RPMI8226 (cell line): ENCODE measurements at regions not wholly inside any gene's neighbourhood (a gene's known extent, or its start where the extent isn't known, plus 50 kb on each side); places are given as distances from the start of the nearest gene placed in this dataset.
"Not testable (repeated sequence)": the region's sequence is repeated elsewhere in the genome, so short reads cannot be mapped to it uniquely, and the experiment has no call there.

Experiments
- DNase-seq: peaks from one replicate; pipeline ENCODE4 v3.0.0-alpha.2; 2015

DNA sequence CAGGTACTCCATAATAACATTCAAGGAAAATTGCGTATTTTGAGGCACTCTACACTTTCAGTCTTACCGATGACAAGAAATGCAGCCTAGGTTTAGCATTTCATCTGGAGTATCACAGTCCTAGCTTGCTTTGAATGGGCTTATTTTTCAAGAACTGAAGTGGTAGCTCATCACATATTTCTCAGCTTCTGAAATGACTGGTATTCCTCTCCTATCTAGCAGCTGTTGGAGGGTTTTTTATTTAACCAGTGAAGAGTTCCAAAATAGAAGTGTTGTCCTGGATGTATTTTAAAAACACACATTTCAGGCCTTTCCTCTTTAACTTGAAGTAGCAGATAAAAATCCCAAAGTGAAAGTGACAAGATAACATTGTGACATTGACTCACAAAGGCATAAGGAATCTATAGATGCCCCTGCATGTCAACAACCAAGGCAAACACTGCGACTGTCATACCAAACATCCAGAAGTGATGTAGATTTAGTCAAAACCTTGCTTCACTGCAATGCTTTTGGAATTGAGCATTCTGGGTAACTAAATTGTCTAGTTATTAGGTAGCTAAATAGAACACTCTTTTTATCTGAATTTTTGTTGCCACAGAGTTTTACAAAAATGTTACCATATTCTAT, 182.2 kb upstream of the FBXO33 start:
- DNase-seq, result no peak

DNA sequence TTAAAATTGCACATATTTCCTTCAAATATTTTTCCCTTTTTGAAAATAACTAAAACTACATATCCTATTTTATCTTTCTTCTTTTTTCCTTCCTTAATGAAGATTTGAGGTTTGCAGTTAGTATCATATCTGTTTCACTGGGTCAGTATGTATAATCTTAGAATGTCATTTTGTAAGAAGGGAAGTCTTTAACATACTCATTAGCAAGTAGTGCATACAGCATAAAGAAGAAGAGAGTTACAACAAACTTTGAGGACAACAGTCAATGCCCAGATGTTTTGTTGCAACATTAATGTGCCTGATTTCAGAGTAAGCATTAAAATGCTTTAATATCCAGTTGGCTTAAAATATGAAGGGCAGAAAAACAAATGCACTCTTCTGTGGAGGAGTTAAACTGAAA, 176.9 kb upstream of the FBXO33 start:
- no peak for DNase-seq

DNA sequence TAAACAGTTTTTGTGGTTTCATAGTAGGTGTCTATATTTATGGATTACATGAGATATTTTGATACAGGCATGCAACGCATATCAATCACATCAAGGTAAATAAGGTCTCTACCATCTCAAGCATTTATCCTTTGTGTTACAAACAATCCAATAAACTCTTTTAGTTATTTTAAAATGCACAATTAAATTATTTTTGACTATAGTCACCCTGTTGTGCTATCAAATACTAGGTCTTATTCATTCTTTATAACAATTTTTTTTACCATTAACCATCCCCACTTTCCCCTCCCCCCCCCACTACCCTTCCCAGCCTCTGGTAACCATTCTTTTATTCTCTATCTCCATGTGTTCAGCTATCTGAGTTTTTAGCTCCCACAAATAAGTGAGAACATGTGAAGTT, 175.7 kb upstream of the FBXO33 start:
- no peak for DNase-seq

DNA sequence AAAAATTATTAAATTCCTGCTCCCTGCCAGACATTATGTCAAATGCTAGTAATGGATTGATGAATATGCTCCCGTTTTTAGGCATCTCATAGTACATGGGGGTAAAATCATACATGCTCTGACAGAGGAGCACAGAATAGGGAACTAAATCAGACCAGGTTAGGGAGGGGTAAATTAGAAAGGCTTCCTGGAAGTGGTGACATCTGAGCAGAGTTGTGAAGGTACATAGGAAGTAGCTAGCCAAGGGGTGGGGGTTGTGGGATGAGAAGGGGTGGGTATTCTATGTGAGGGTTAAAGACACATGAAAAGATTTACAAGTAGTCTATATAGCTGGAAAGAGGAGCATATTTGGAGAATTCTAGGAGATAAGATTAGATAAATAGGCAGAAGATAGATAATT, 171.7 kb upstream of the FBXO33 start:
- DNase-seq, result no peak

DNA sequence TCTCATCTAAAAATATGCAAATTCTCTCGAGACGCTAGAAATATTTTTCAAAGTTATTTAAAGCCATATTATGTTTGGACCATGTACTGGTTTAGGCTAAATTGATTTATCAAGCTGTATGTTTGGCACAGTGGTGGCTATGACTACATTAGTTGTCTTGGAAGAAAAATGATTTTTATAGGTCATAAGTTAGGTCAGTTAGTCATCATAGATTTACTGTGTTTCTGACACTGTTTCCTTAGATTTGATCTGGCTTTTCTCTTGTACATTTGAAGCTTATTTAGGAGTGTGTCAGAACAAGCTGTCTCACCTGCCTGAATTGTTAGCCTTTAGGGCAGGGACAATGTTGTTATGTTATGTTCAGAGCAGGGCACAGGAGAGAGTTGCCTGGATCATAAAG, 161.1 kb upstream of the FBXO33 start:
- DNase-seq, result no peak

DNA sequence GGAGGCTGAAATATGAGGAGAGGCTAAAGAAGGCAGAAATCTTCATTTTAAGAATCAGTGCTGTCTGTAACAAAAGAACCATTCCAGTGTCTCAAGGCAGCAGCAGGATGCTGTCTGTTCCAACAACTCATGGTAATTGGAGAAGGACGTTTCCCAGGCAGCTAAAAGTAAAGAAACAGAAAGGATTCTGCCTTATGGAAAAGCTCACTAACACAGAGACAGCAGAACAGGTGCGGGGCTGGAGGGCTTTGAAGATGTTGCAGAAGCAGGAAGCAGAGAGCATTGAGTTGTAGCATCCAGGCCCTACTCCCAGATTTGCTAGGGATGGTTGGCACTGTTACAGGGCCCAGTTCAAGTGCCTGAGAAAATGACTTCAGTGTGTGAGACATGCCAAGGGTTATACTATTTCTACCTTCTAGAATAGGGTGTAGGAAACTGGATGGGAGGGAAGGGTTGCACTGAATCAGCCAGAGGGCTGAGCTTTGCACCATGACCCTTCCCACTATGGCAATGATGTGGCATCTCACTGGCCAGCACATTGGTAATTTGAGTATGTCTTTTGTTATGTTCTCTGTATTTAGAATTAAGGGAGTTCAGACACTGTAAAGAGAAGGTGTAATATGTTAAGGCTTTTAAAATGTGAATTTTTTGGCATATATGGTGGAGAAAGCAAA, 160.0 kb upstream of the FBXO33 start:
- DNase-seq, result no peak

DNA sequence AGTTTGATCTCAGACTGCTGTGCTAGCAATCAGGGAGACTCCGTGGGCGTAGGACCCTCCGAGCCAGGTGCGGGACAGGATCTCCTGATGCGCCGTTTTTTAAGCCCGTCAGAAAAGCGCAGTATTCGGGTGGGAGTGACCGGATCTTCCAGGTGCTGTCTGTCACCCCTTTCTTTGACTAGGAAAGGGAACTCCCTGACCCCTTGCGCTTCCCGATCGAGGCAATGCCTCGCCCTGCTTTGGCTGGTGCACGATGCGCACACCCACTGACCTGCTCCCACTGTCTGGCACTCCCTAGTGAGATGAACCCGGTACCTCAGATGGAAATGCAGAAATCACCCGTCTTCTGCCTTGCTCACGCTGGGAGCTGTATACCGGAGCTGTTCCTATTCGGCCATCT, 157.6 kb upstream of the FBXO33 start:
- DNase-seq, result not testable (repeated sequence)

DNA sequence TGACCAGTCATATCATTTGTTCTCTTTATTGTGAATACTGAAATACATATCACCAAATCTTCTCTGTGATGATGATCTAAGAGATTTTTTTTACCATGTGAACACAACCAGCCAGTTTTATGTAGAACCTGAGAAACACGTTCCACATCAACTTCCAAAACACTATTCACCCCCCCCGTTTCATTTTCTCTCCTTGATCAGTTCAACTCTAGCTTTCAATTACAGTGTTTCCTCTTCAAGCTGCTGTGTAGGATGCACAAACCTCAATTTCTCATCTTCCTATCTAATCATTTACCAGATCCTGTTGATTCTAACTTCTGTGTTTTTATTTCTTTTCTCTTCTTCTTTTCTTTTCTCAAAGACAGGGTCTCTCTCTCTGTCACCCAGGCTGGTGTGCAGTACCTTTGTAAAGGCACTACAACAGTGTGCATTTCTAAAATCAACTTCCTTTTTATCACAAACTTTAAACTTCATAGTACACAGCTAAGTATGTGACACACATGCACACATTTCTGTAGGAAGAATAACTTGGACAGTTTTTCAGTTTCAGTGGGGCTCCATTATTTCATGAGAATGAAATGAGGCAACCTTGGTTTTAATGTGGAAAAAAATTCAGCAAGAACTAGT, 149.9 kb upstream of the FBXO33 start:
- DNase-seq, result no peak

DNA sequence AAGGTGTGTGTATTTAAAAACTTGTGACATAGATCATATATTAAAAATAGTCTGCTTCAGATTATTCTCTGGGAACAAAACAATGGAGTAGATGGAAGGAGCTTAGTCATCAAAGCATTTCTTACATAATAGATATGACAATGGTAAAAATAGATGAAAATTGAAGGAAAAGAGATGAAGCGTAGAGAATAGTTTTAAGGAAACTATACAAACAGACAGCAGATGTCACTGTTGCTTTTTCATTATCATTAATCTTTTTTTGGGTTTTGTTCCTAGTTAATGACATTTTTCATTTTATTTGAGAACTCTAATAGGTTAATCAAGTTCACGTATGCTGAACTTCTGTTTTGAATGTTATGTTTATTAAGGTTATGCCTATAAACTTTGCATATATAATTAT, 149.2 kb upstream of the FBXO33 start:
- no peak for DNase-seq

DNA sequence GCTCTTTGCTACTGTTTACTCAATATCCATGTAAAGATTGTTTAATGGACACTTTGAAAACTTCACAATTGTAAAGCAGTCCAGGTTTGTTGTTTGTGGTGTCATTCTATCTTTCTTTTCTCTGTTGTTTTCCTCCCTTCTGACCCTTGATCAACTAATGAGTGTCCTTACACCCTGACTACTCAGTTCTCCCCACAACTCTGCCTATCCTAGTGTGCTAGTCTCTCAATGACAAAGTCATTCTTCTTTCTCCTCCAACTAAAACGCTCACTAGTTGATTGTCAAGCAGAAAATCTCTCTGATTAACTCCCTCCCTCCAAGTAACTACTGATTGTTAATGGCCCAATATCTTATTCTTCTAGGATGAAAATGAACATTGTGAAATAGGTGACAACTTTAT, 148.5 kb upstream of the FBXO33 start:
- no peak for DNase-seq

DNA sequence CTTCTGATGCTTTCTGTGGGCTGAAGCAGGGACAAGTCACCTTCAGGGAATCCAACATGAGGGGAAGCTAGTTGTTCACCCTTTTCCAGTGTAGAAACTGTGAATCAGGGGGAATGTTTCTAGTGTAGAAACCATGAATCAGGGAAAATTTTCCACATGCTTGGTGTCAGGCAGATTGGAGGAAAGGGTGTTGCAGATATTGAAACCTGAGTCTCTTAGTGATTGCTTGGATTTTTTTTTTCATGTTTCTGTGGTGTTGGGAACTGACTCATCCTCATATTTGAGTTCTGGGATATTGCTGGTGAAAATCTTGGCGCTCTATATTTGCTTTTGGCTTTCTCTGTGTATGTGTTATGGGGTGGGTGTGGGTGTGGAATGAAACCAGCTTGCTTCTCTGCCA, 144.5 kb upstream of the FBXO33 start:
- no peak for DNase-seq

DNA sequence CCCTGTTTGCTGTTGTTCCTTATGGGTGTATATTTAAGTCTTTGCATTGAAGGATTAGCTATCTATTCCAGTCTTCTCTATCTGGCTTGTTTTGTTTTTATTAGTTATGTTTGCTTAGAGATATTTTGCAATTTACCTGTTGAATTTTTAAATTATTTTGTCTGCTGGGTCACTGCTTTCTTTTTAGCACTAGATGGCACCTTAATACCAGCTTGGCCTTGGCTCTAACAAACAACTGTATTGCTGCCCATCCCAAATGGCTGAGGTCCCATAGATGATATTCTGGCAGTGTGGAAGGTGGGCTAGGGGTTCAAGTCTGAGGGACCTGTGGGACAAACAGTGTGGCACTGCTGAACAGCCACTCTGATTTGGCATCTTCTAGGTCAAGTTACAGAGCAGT, 144.0 kb upstream of the FBXO33 start:
- no peak for DNase-seq

DNA sequence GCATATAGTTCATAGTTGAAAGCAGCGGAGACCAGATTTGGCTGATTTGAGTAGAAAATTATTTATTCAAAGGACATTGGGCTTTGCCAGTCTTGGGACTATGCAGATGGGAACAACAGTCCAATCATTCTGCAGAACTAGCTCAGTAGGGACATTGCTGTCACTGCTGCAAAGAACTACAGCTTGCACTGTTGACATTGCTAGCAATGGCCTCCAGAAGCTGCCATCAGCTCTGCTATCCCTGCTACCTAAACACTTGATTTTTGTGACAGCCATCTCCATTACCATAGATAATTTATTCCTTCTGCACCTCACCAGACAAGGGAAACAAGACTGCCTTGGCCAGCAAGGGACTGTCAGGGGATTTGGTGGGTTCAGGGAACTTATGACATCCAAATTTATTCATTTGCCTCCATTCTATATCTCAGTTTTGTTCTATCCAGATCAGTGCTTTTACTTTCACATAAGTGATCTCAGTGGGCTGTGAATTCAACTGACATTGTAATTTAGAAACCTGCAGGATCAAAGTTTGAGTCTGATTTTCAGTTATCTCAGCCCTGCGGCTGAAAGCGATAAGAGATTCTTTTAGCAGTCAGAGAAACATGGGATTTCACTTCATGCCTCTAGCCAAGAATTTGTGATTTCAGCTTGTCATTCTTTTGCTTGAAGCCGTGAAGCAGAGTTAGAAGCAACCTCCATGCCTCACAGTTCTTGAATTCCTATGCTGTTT, 136.7 kb upstream of the FBXO33 start:
- DNase-seq, result no peak

DNA sequence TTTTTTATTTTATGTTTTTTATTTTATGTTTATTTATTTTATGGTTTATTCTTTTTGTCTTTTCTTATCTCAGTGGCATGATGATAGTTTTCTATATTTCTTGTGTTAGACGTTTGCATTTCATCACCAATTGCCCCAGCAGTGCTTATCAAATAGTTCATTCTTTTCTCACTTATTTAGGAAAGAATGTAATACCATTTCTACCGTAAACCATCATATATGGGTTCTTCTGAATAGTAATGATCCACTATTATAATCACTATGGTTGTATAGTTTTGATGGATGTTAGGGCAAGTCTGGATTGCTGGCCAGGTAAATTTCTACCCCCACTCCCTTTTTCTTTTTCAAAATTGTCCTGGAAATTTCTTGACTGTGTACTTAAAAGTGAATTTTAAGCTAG, 134.6 kb upstream of the FBXO33 start:
- no peak for DNase-seq

DNA sequence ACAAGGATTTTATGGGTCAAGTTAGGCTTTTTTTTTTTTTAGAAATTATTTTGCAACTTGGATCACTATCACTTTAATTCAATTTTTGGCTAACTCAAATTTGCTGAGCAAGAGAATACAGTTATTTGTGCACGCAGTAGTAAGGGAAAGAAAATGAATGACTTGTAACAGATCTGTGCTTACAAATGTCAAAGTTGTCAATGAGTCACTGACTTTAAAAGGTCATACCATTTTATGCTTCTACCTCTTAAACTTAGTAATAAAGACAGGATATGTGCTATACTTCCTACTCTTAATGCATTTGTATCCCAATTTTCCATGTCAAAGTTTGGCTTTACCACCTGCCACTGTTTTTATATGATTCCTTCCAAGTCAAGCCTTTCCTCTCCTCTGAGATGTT, 131.1 kb upstream of the FBXO33 start:
- no peak for DNase-seq

DNA sequence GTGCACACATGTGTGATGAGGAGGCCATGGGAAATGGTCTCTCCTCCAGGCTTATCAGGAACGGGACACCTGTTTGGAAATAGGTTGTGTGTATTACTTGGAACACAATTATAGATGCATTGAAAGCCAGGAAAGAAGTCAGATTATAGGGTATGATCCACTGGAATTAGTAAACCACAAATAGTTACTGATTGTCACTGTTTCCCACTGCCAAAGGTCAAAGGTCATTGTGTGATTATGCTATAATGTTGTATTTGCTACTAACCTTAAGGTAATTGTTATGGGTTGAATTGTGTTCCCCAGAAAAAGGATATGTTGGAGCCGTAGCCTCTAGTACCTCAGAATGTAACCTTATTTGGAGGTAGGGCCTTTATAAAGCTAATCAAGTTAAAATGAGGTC, 129.9 kb upstream of the FBXO33 start:
- no peak for DNase-seq

DNA sequence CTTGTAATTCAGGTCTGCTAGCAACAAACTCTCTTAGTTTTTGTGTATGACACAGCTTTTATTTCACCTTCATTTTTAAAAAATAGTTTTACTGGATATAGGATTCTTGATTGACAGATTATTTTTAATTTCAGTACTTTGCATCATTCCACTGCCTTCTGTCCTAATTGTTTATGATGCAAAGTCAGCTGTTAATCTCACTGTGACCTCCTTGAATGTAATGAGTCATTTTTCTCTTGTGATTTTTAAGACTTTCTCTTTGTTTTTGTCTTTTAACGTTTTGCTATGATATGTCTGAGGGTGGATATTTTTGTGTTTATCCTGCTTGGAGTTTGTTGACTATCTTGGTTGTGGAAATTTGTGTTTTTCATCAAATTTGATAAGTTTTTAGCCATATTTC, 126.3 kb upstream of the FBXO33 start:
- no peak for DNase-seq

DNA sequence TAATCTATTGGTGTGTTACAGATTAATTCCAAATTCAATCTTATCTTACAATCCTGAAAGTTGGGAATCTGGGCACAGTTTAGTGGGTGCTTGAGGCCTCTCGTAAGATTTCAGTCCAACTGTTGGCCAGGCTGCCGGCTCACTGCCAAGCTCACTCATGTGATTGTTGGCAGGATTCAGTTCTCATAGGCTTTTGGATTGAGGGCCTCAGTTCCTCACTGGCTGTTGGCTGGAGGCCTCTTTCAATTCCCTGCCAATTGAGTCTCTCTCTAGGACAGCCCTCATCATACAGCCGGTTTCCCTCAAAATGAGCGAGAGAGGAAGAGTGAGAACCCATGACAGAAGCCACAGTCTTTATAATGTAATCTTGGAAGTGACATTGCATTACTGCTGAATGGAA, 123.5 kb upstream of the FBXO33 start:
- DNase-seq, result no peak

DNA sequence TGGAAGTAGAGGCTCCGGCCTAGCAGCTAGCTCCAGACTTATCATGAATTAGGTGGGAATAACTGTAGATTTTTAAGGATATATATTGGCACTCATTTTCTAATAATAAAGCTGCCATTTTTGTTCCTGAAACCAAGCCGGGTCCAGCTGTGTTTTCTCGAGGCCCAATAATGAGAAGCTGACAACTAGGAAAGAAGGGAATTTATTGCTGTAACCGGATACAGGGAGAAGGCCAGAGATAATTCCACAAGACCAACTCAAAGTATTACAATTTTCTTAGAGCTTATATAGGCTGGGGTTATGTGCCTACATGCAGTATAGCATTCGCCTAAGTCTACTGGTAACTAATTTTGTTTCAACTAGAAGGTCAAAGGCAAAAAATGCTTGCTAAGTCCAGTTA, 122.3 kb upstream of the FBXO33 start:
- DNase-seq, result no peak

DNA sequence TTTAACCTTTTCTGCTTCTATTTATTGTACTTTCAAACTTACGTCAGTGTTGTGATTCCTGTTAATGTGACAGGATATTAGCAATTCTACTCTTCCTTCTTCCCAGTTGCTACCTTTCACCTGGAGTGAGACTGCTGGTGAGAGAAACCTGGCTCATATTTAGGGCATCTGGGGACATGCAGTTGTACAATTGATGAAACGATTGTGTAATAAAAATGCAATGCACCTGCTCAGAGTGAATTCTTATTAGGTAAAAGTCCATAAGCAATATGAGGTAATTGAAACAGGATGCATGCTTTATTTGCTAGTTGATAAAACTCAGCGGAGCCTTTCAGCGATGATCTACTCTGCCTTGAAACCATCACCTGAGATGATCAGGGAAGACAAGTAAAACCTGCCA, 116.1 kb upstream of the FBXO33 start:
- DNase-seq, result no peak

DNA sequence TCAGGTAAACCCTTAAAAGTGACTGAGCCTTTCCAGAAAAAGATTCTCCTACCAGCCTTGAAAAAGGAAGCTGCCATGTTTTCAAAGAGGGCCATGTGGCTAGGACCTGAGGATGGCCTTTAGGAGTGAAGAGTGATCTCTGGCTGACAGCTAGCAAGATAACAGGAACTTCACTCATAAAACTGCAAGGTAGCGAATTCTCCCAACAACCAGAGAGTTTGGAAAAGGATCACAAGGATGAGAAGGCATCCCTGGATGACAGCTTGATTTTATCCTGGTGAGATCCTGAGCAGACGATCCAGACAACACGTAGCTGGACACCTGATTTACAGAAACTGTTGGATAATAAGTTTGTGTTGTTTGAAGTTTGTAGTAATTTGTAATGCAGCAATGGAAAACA, 115.6 kb upstream of the FBXO33 start:
- DNase-seq, result no peak

DNA sequence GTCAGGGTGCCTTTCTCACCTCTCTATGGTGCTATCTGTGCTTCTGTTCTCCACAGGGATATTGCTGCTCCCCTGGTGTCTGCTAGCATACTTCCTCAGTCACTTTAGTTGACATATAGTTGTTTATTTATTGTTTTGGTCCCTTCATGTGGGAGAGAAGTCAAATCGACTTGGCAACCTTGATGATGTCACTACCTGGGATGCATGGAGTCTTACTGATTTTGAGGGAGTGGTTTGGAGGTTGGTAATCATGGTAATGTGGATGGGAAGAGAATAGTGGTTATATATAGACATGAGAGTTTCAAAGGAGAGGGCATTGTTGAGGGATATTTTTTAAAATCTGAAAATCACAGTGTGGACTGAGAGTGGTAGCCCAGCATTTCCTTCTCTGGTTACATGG, 73.6 kb upstream of the FBXO33 start:
- DNase-seq, result no peak

DNA sequence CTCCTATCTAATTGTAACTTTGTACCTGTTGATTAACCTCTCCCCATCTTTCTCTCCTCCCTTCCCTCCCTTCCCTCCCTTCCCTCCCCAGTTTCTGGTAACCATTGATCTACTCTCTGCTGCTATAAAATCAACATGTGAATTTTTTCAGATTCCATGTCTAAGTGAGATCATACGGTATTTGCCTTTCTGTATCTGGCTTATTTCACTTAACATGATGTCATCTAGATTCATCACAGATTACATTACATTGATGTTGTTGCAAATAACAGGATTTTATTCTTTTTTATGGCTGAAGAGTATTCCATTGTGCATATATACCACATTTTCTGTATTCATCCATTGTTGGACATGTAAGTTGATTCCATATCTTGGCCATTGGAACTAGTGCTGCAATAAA, 68.0 kb upstream of the FBXO33 start:
- no peak for DNase-seq

DNA sequence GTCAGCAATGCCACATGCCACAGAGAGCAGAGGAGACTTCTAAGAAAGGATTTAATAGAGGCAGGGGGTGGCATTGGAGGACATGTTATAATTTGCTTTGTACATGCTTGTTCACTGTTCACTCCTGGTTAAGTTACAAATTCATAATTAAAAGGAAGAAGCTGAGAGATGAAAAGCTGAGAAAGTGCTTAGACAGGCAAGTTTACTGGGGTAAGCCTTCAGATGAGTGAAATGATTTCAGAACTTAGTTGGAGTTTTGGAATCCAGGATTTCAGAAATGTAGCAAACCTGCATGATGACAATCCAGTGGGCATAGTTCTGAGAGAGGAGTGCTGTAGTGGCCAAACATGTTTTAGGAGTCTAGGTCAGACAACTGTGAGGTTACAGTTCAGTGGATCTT, 67.3 kb upstream of the FBXO33 start:
- DNase-seq, result no peak
